Stimulated activated CD4-positive, alpha-beta T cell treated with anti-CD3 and anti-CD28 coated beads, Interleukin-1b, Interleukin-23, amount 100 ng/mL, for 1 hour (primary cell): ENCODE measurements at regions not wholly inside any gene's neighbourhood (a gene's known extent, or its start where the extent isn't known, plus 50 kb on each side); places are given as distances from the start of the nearest gene placed in this dataset.

Source experiments
- DNase-seq, 2 donors: peaks; one replicate each; pipeline ENCODE4 v3.0.0-alpha.2; 2020; ENCODE audit warnings: low read depth in 2 of 2

GRCh38 chr18:46344416-46345180, 240.4 kb downstream of the HAUS1 start:
- DNase-seq = no peak

- DNase-seq = no peak
Measured at GRCh38 chr18:46345181-46345465, 240.9 kb downstream of the HAUS1 start.

GRCh38 chr18:46346213-46346612, 242.0 kb downstream of the HAUS1 start:
- DNase-seq = no peak

- no peak for DNase-seq
Measured at GRCh38 chr18:46346896-46347630, 242.9 kb downstream of the HAUS1 start.

- DNase-seq = no peak
Measured at GRCh38 chr18:46350598-46351159, 246.5 kb downstream of the HAUS1 start.

- no peak for DNase-seq
Measured at GRCh38 chr18:46352520-46353250, 248.5 kb downstream of the HAUS1 start.

GRCh38 chr18:46353460-46353859, 249.3 kb downstream of the HAUS1 start:
- DNase-seq = no peak

GRCh38 chr18:46356278-46357033, 252.3 kb downstream of the HAUS1 start:
- DNase-seq = no peak

GRCh38 chr18:46360102-46360699, 256.0 kb downstream of the HAUS1 start:
- no peak for DNase-seq

- DNase-seq = no peak
Measured at GRCh38 chr18:46360866-46361265, 256.7 kb downstream of the HAUS1 start.

GRCh38 chr18:46362533-46362932, 258.3 kb downstream of the HAUS1 start:
- no peak for DNase-seq

GRCh38 chr18:46364048-46364447, 259.9 kb downstream of the HAUS1 start:
- no peak for DNase-seq

GRCh38 chr18:46366201-46366600, 262.0 kb downstream of the HAUS1 start:
- no peak for DNase-seq

GRCh38 chr18:46366751-46367376, 262.7 kb downstream of the HAUS1 start:
- no peak for DNase-seq

- no peak for DNase-seq
Measured at GRCh38 chr18:46369323-46369722, 265.1 kb downstream of the HAUS1 start.

GRCh38 chr18:46370898-46371297, 266.7 kb downstream of the HAUS1 start:
- DNase-seq = no peak

GRCh38 chr18:46372670-46373069, 268.5 kb downstream of the HAUS1 start:
- no peak for DNase-seq

- DNase-seq = no peak
Measured at GRCh38 chr18:46373131-46373530, 268.9 kb downstream of the HAUS1 start.

GRCh38 chr18:46373791-46374190, 269.6 kb downstream of the HAUS1 start:
- DNase-seq = no peak

GRCh38 chr18:46374850-46375249, 270.7 kb downstream of the HAUS1 start:
- no peak for DNase-seq

- DNase-seq = no peak
Measured at GRCh38 chr18:46377557-46377956, 273.4 kb downstream of the HAUS1 start.
